ENCODE measurements at regions not wholly inside any gene's neighbourhood (a gene's known extent, or its start where the extent isn't known, plus 50 kb on each side); places are given as distances from the start of the nearest gene placed in this dataset.

GRCh38 chr7:15033039-15033438 lies 130.5 kb upstream of the DGKB start:
- Histone ChIP-seq H3K27ac (ENCODE audit: low read depth, low read length) (no peak overlapping the region), H3K4me3 (ENCODE audit: low read depth, low read length) (no peak overlapping the region), H3K27me3 (ENCODE audit: control insufficient read depth, insufficient read depth, low read length) (no peaks in the 10 kb centered on the region), H3K4me1 (ENCODE audit: control insufficient read depth, insufficient read depth, low read length) (no peaks in the 10 kb centered on the region), H3K36me3 (ENCODE audit: control insufficient read depth, insufficient read depth, low read length) (no peaks in the 10 kb centered on the region), H3K9me3 (ENCODE audit: control insufficient read depth, insufficient read depth, low read length) (no peaks in the 10 kb centered on the region)
- WGBS (ENCODE audit: insufficient coverage) = 94% methylated on average over 2 of the region's 2 CpGs
- no peak for DNase-seq (ENCODE audit: low read depth in 4 of 6, low spot score in 6 of 6)

- WGBS (ENCODE audit: insufficient coverage) = 0% methylated on average over 1 of the region's 2 CpGs
- Histone ChIP-seq H3K4me1 (ENCODE audit: control insufficient read depth, insufficient read depth, low read length) (peaks cover 5% of the 10 kb centered on the region), H3K27ac (ENCODE audit: low read depth, low read length) (no peak overlapping the region), H3K27me3 (ENCODE audit: control insufficient read depth, insufficient read depth, low read length) (no peaks in the 10 kb centered on the region), H3K36me3 (ENCODE audit: control insufficient read depth, insufficient read depth, low read length) (no peaks in the 10 kb centered on the region), H3K9me3 (ENCODE audit: control insufficient read depth, insufficient read depth, low read length) (no peaks in the 10 kb centered on the region), H3K4me3 (ENCODE audit: low read depth, low read length) (no peak overlapping the region)
- DNase-seq (ENCODE audit: low read depth in 4 of 6, low spot score in 6 of 6) = no peak
Observed at GRCh38 chr7:15018981-15019380, 116.4 kb upstream of the DGKB start.

DNA sequence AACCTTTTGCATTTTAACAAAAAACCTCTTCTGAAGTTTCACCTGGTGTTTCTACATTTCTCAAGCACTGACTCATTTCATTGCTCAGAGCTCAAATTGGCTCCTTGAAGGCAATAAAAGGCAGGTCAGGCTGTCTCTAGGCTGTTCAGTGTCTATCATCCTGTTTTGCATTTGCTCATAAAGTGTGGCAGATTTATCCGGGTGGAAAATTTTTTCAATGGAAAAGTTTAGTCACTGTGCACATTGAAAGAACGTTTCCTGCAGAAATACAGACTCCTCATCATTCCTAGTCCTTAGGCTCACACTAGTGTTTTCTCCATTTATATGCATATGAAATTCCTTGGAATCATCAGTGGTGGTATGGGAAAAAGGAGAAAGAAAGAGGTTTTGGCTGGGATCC lies 114.2 kb upstream of the DGKB start:
- no CpG with 5 or more reads among the region's 2 CpGs for WGBS (ENCODE audit: insufficient coverage)
- DNase-seq (ENCODE audit: low read depth in 4 of 6, low spot score in 6 of 6) = no peak

GRCh38 chr7:15016315-15016667 lies 113.7 kb upstream of the DGKB start:
- Histone ChIP-seq H3K27ac (ENCODE audit: low read depth, low read length) (no peak overlapping the region), H3K4me3 (ENCODE audit: low read depth, low read length) (peak overlapping the region; percentile 26), H3K9me3 (ENCODE audit: control insufficient read depth, insufficient read depth, low read length) (no peaks in the 10 kb centered on the region), H3K4me1 (ENCODE audit: control insufficient read depth, insufficient read depth, low read length) (peaks cover 5% of the 10 kb centered on the region), H3K36me3 (ENCODE audit: control insufficient read depth, insufficient read depth, low read length) (no peaks in the 10 kb centered on the region), H3K27me3 (ENCODE audit: control insufficient read depth, insufficient read depth, low read length) (no peaks in the 10 kb centered on the region)
- DNase-seq (ENCODE audit: low read depth in 4 of 6, low spot score in 6 of 6) = no peak
- no CpG with 5 or more reads among the region's 4 CpGs for WGBS (ENCODE audit: insufficient coverage)

More for the DNA sequence above, 114.2 kb upstream of the DGKB start:
- no peaks in the 10 kb centered on the region for H3K36me3 ChIP-seq (ENCODE audit: control insufficient read depth, insufficient read depth, low read length)
- H3K27ac ChIP-seq (ENCODE audit: low read depth, low read length) = no peak overlapping the region
- no peak overlapping the region for H3K4me3 ChIP-seq (ENCODE audit: low read depth, low read length)
- H3K4me1 ChIP-seq (ENCODE audit: control insufficient read depth, insufficient read depth, low read length) = peaks cover 5% of the 10 kb centered on the region
- H3K9me3 ChIP-seq (ENCODE audit: control insufficient read depth, insufficient read depth, low read length) = no peaks in the 10 kb centered on the region
- no peaks in the 10 kb centered on the region for H3K27me3 ChIP-seq (ENCODE audit: control insufficient read depth, insufficient read depth, low read length)

DNA sequence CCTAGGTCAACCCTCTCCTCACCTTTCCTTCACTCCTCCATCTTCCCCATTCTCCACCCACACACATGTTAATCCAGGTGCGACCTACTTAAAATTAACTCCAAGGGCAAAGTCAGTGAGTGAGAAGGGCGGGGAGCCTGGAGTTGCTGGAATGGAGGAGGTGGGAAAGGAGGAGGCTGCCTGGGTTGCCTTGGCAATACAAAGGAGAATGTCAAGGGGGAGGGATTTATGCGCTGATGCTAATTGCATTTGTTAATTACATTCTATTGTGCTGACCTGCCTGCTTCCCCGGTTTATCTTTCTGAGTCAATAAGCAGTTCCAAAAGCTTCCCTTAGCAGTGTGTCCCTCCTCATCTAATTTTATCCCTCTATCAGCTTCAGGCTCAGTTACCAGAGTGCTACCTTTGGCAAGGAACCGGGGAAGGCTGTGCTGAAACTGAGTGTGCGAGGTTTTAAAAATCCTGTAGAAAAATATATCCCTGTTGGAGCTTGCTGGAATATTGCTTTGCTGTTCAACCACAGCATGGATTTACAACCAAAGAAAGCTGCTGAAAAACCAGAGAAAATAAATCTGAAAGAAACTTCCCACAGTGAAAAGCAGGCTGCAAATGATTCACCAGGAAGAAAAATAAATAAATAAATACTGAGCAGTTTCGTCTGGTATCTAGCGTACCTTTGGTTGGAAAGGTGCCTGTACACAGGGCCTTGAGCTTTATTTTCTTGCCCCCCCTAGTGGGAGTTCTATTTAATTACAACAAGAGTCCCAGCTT lies 113.2 kb upstream of the DGKB start:
- H3K9me3 ChIP-seq (ENCODE audit: control insufficient read depth, insufficient read depth, low read length) = no peaks in the 10 kb centered on the region
- WGBS (ENCODE audit: insufficient coverage) = no CpG with 5 or more reads among the region's 8 CpGs
- peak; percentile 53 to 97 (median 78) for DNase-seq (ENCODE audit: low read depth in 4 of 6, low spot score in 6 of 6)
- peaks cover 5% of the 10 kb centered on the region for H3K4me1 ChIP-seq (ENCODE audit: control insufficient read depth, insufficient read depth, low read length)
- no peaks in the 10 kb centered on the region for H3K27me3 ChIP-seq (ENCODE audit: control insufficient read depth, insufficient read depth, low read length)
- H3K27ac ChIP-seq (ENCODE audit: low read depth, low read length) = peak overlapping the region; percentile 62
- no peaks in the 10 kb centered on the region for H3K36me3 ChIP-seq (ENCODE audit: control insufficient read depth, insufficient read depth, low read length)
- H3K4me3 ChIP-seq (ENCODE audit: low read depth, low read length) = peak overlapping the region; percentile 26

DNA sequence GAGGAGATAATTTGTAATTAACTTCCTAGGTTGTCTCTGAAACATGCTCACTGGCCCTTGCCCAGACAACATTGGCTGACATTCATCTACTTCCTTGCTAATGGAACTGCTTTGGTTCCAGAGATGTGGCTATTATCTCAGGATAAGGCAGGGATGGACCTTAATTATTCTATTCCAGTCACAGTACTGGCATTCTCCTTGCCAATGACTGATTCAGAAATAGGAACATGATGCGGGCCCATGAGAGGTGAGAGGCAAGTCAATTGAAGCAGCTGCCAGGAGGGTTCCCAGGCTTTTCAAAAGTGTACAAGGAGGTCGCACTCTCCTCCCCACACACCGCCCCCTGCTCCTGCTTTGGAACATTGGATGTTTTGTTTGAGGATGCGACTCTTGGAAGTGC lies 109.6 kb upstream of the DGKB start:
- no peak overlapping the region for H3K27ac ChIP-seq (ENCODE audit: low read depth, low read length)
- H3K4me3 ChIP-seq (ENCODE audit: low read depth, low read length) = no peak overlapping the region
- no peaks in the 10 kb centered on the region for H3K27me3 ChIP-seq (ENCODE audit: control insufficient read depth, insufficient read depth, low read length)
- no peaks in the 10 kb centered on the region for H3K9me3 ChIP-seq (ENCODE audit: control insufficient read depth, insufficient read depth, low read length)
- WGBS (ENCODE audit: insufficient coverage) = 50% methylated on average over 1 of the region's 4 CpGs
- peaks cover 5% of the 10 kb centered on the region for H3K4me1 ChIP-seq (ENCODE audit: control insufficient read depth, insufficient read depth, low read length)
- H3K36me3 ChIP-seq (ENCODE audit: control insufficient read depth, insufficient read depth, low read length) = no peaks in the 10 kb centered on the region
- DNase-seq (ENCODE audit: low read depth in 4 of 6, low spot score in 6 of 6) = peak in 1 of 6 donors; percentile 3

- Histone ChIP-seq H3K27me3 (ENCODE audit: control insufficient read depth, insufficient read depth, low read length) (no peaks in the 10 kb centered on the region), H3K4me1 (ENCODE audit: control insufficient read depth, insufficient read depth, low read length) (peaks cover 5% of the 10 kb centered on the region), H3K4me3 (ENCODE audit: low read depth, low read length) (no peak overlapping the region), H3K9me3 (ENCODE audit: control insufficient read depth, insufficient read depth, low read length) (no peaks in the 10 kb centered on the region), H3K27ac (ENCODE audit: low read depth, low read length) (no peak overlapping the region), H3K36me3 (ENCODE audit: control insufficient read depth, insufficient read depth, low read length) (no peaks in the 10 kb centered on the region)
- no peak for DNase-seq (ENCODE audit: low read depth in 4 of 6, low spot score in 6 of 6)
- 78% methylated on average over 3 of the region's 3 CpGs for WGBS (ENCODE audit: insufficient coverage)
Observed at GRCh38 chr7:15011289-15011688, 108.7 kb upstream of the DGKB start.

DNA sequence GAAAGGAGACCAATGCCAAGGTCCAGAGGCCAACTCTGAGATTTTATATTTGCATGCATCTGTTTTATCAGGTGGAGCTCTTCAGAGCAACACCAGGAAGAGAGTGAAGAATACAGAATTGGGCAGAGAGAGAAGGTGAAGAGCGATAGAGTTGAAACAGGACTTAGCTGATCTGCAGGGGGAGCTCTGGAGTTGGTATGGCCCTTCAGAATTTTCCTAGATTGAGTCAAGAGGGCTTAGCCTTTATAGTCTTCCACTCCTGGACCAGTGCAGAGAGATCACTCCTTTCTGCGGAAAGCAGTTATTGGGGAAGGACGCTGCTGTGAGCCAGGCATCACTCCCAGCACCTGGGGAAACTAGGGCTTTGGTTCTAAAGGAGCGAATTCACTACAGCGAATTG lies 105.0 kb upstream of the DGKB start:
- DNase-seq (ENCODE audit: low read depth in 4 of 6, low spot score in 6 of 6) = no peak
- Histone ChIP-seq H3K36me3 (ENCODE audit: control insufficient read depth, insufficient read depth, low read length) (no peaks in the 10 kb centered on the region), H3K9me3 (ENCODE audit: control insufficient read depth, insufficient read depth, low read length) (no peaks in the 10 kb centered on the region), H3K4me3 (ENCODE audit: low read depth, low read length) (no peak overlapping the region), H3K4me1 (ENCODE audit: control insufficient read depth, insufficient read depth, low read length) (no peaks in the 10 kb centered on the region), H3K27me3 (ENCODE audit: control insufficient read depth, insufficient read depth, low read length) (no peaks in the 10 kb centered on the region), H3K27ac (ENCODE audit: low read depth, low read length) (no peak overlapping the region)
- 69% methylated on average over 4 of the region's 5 CpGs for WGBS (ENCODE audit: insufficient coverage)

DNA sequence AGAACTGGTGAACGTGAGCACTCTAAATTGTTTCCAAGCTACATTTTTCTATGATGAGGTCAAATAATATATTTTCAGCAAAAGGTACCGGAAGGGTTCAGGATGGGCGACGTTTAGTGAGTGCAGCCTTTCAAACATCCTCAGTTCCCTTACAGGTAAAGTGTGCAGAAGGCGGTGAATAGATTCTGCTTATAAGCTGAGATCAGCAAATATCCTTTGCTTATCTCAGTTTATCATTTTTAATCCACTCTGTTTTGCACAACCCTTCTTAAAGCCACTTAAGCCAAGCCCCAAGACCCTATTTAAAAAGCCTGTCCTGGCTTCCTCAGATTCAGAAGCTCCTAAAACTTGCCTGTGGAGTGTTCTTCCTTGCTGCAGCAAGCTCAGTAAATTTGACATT lies 103.1 kb upstream of the DGKB start:
- 96% methylated on average over 4 of the region's 5 CpGs for WGBS (ENCODE audit: insufficient coverage)
- Histone ChIP-seq H3K4me3 (ENCODE audit: low read depth, low read length) (no peak overlapping the region), H3K27ac (ENCODE audit: low read depth, low read length) (no peak overlapping the region), H3K4me1 (ENCODE audit: control insufficient read depth, insufficient read depth, low read length) (no peaks in the 10 kb centered on the region), H3K27me3 (ENCODE audit: control insufficient read depth, insufficient read depth, low read length) (no peaks in the 10 kb centered on the region), H3K36me3 (ENCODE audit: control insufficient read depth, insufficient read depth, low read length) (no peaks in the 10 kb centered on the region), H3K9me3 (ENCODE audit: control insufficient read depth, insufficient read depth, low read length) (no peaks in the 10 kb centered on the region)
- no peak for DNase-seq (ENCODE audit: low read depth in 4 of 6, low spot score in 6 of 6)

DNA sequence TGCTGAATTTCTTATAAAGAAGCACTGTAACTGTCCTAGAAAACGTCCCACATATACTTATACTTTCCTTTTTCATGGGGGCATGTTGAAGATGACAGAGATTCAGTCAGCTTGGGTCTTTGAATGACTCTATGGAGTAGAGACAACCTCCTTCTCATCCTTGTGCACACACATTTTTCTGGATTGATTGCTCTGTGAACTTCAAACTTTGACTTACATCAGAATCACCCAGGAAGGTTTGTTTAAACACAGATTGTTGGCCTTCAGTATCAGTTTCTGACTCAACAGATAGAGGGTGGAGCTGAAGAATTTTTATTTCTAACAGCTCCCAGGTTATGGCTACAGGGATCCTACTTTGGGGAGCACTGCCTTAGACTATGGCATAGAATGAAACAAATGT lies 97.6 kb upstream of the DGKB start:
- H3K9me3 ChIP-seq (ENCODE audit: control insufficient read depth, insufficient read depth, low read length) = no peaks in the 10 kb centered on the region
- H3K4me3 ChIP-seq (ENCODE audit: low read depth, low read length) = no peak overlapping the region
- no peaks in the 10 kb centered on the region for H3K36me3 ChIP-seq (ENCODE audit: control insufficient read depth, insufficient read depth, low read length)
- DNase-seq (ENCODE audit: low read depth in 4 of 6, low spot score in 6 of 6) = no peak
- H3K27me3 ChIP-seq (ENCODE audit: control insufficient read depth, insufficient read depth, low read length) = no peaks in the 10 kb centered on the region
- H3K27ac ChIP-seq (ENCODE audit: low read depth, low read length) = no peak overlapping the region
- H3K4me1 ChIP-seq (ENCODE audit: control insufficient read depth, insufficient read depth, low read length) = no peaks in the 10 kb centered on the region
- WGBS (ENCODE audit: insufficient coverage) = no CpG with 5 or more reads among the region's 1 CpG

All from spinal cord (tissue), 9 donors.